GM19395 (cell line): ENCODE measurements at regions not wholly inside any gene's neighbourhood (a gene's known extent, or its start where the extent isn't known, plus 50 kb on each side); places are given as distances from the start of the nearest gene placed in this dataset.

Experiments used
- ATAC-seq: cut with Tn5 transposase; IDR thresholded peaks from one replicate; pipeline ENCODE4 v1.9.1; 2021; ENCODE audit warnings: mild to moderate bottlenecking, moderate library complexity; ENCODE audit not compliant: unreplicated experiment

DNA sequence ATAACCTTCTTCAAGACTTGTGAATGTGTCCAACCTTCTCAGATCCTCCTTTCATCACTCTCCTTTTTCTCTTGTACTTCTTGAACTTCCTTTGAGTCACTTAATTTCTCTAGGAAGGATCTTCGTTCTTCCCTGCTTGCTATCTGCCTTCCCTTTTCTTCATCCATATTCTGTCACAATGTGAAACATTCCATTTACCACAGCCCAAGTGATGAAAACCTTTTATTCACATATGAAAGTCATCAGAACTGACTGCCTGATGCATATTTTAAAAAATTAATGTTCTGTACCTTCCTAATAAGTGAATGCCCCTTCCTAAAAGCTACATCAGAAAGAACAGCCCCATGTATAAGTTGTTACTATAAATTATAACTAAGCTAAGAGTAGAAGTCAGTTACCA is 520.4 kb upstream of the LUZP2 start:
- no peak for ATAC-seq

GRCh38 chr11:23976841-23977271 is 520.0 kb upstream of the LUZP2 start:
- ATAC-seq, result no peak

DNA sequence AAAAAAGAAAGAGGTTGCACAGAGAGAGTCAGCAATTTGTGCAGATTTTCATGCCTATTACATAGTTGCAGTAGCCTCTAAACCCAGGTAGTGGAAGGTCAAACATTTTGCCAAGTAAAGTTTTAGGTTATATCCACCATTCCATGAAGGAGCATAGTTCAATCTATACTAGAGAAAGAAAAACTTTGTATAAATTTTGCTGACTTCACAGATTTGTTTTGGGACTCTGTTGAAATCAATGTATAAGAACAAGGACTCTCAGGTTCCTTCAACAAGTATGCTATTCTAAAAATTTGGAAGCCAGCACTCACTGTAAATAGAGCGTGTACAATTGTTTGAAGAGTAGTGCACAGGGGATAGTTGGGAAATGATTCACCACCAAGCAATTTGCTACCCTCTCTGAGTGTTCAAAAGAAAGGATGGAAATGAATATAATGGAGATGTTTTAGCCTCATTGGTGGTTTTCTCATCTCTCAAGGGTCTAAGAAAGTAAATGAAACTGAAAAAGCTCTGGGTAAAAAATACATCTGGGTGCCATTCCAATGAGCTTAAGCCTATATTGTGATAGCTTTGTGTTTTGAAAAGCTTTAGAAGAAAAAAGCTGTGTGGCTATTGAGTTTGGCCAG is 508.4 kb upstream of the LUZP2 start:
- no peak for ATAC-seq

DNA sequence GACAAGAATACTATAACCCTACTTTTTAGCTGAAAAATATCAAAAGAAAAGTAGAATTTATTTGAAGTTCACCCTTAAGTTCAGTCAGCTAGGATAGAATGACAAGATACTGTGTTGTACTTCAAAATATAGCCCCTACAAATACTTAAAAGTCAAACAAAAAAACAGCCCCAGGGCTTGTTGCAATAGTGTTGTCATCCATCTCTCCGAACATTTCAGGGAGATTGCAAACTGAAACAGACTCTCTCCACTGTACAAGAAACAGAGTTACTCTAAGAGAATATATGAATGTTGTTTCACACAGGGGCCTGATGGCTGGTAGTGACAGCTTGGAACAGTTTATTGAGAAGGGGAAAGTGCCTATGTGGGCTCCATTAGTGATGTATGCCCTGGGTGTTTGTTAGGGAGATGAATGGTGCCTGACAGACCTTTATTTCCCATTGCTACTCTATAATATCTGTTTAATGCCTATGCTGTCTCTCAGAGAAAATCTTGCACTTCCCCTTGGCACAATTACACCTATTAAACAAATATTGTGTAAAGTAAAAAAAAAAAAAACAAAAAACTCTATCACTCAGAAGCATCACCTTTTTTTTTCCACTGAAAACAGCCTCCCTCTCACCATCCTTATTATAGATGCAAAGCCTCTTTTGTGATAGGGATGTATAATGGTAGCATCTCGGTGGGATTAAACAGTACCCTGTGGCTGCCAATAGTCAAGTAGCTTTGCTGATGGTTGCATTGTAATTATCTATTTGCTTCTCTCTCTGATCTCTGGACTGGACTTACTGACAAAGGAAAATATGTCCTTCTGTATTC is 506.3 kb upstream of the LUZP2 start:
- no peak for ATAC-seq

DNA sequence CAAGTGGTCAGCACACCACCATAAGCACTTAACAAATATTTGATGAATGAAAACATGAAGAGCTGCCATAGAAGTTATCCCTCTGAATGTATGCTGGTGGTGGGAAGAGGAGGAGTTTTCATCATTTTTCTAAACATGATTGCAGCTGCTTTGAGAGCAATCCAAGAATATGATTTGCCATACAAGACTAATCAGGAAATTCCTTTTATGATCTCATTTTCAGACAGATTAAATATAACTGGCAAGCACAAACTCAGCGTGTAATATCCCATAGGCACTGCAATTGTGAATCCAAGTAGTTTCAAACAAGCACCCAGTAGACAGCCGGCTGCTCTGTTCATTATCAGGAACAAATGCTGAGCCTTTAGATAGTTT is 505.7 kb upstream of the LUZP2 start:
- no peak for ATAC-seq

DNA sequence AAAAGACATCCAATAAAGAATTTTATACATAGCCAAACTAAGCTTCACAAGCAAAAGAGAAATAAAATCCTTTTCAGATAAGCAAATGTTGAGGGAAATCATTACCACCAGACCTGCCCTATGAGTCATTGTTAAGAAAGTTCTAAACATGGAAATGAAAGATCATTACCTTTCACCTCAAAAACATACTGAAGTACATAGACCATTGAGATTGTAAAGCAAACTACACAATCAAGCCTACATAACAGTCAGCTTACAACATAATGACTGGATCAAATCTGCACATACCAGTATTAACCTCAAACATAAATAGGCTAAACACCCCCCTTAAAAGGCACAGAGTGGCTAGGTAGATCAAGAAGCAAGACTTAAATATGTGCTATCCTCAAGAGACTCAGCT is 501.0 kb upstream of the LUZP2 start:
- ATAC-seq, result no peak

GRCh38 chr11:23997356-23997755 is 499.5 kb upstream of the LUZP2 start:
- no peak for ATAC-seq

DNA sequence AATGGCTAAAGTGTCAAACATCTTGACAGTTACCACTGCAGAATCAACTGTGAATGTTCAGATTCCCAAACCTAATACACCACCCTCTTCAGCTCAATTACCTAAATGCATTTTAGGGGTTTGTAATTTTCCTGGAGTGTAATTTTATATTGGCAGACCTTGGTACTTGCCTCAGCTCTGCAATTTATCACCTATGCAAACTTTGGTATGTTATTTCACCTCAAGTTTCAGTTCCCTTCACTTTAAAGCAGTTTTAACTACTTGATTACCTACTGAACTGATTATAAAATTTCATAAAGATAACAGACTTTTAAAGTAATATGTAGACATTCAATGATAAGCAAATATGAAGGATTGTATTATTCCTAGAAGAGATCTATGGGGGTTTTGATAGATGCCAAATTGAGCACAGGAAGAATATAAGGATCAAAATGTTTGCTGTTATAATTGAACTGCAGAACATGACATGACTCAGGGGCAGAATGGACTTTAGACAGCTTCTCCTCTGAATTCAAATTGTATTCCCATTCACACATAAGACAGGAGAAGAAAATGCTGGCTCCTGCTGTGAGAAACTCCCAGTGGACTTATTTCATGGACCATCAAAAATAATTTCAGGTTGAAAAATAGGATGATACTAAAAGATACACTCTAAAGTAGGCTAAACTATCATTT is 491.5 kb upstream of the LUZP2 start:
- no peak for ATAC-seq

DNA sequence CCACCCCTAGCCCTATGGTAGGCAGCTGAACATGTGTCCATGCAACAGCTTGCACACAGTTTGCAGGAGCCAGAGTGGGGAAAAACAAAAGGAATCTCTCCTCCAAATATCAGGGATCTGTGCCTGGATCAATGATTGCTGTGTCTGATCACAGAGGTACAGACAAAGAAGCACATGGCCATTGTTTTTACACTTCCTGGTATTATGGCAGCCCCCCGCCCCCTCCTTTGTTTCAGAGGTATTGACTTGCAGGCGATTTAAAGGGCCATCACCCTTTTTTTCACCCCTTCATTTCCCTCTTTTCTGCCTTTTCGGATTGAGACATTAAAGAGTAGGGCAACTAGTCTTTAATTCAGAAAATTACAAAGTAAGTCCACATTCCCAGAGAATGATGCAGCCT is 453.0 kb upstream of the LUZP2 start:
- no peak for ATAC-seq

DNA sequence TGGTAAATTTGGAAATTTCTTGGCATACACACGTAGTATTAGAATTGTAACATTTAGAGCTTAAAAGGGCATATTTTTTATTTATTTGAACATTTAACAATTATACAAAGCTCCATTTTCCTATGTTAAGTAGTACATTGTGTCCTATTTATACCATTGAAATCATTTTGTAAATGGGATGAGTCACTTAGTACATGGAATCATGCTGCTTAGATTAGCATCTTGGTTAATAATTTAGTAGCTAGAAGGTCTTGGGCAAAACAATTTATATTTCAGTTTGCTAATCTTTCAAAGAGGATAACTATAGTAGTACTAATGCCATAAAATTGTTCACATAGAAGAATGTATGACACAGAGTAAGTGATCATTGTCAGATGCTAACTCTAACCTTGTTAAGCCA is 450.1 kb upstream of the LUZP2 start:
- ATAC-seq, result no peak

GRCh38 chr11:24056051-24056450 is 440.8 kb upstream of the LUZP2 start:
- no peak for ATAC-seq

DNA sequence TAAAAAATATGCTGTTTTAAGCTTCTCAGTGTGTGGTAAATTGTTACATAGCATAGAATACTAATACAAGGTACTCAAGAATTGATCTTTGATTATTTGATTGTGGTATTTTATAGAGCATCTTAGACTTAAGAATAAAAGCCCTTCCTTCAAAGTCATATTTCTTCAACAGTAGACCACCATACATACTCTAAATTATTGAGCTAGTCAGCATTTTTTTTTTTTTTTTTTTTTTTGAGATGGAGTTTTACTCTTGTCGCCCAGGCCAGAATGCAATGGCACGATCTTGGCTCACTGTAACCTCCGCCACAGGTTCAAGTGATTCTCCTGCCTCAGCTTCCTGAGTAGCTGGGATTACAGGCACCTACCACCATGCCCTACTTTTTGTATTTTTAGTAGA is 436.7 kb upstream of the LUZP2 start:
- no peak for ATAC-seq

DNA sequence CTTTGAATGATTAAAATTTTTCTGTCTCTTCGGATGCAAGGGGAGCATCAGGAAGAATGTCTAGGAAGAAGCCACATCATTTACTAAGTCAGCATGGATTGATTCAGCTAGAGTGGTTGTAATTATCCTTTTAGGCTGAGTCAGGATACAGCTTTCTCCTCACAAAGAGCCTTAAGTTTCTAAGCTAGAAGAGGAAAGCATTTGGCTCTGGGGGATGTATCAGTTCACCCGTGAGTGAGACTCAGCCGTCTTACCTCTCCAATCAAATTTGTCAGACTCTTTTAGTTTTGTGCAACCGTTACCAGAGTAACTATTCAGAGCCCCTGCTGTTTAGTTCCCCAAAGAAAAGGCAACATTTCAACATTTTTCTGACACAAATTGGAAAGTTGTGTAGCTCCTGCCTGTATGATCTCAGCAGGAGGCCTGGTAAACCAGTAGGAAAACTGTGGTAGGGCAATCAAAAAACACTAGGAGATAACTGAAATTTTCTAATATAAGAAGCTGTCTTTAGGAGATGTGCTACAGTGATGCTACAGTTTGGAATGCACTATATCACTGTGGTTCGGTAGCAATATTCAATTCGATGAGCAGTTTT is 432.4 kb upstream of the LUZP2 start:
- ATAC-seq, result no peak

GRCh38 chr11:24068197-24068596 is 428.7 kb upstream of the LUZP2 start:
- ATAC-seq, result no peak

DNA sequence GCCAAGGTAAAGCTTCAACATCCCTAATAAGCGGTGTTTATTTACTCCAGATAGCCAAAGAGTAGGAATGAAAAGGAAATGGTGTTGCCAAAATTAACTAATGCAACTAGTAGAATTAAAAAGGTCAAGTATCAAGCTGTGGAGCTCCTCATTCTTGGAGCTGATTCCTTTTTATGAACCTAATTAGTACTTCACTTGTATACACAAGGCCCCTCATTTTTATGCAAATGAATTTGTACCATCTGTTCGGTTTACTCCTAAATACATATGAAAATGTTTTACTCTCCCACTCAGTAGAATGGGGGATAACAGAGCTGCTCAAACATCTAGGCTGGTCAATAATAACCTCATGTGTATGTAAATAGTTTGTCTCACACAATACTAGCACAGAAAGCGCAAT is 426.4 kb upstream of the LUZP2 start:
- no peak for ATAC-seq

GRCh38 chr11:24078018-24078417 is 418.8 kb upstream of the LUZP2 start:
- ATAC-seq, result no peak

GRCh38 chr11:24082241-24082640 is 414.6 kb upstream of the LUZP2 start:
- ATAC-seq, result no peak

DNA sequence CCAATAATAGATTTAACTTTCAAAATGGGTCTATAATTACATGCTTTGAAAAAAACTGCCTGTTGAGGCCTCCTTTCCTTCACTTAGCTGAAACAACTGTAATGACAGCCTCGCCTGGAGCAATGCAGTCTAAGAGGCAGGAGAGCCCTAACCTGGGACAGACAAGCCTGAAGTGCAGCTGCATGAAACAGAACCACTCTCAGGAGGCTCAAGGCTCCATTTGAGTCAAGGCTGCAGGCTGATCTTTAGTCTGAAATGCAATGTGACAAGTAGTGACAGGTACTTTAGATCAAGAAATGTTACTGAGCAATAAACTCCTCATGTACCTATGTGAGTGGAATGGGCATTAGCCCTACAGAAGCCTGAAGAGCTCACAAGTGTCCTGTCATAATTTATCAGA is 414.0 kb upstream of the LUZP2 start:
- no peak for ATAC-seq

GRCh38 chr11:24084956-24085355 is 411.9 kb upstream of the LUZP2 start:
- no peak for ATAC-seq

GRCh38 chr11:24086921-24087320 is 409.9 kb upstream of the LUZP2 start:
- ATAC-seq, result no peak

DNA sequence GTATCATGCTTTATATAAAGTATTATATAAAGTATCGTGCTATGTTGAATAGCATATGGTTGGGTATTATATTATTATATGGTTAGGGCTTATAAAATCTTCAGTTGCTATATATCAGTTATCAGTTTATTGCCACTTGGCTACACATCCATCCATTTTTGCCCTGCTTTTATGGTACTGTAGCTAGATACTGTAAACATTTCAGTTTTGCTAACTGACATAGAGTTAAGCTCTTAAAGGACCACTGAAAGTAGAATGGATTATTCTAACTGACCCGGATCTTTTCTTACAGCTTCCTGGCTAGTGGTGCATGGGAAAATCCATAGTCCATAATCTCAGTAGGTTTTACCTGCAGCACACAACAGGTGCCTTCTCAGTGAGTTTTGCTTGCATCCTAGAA is 405.3 kb upstream of the LUZP2 start:
- ATAC-seq, result no peak

GRCh38 chr11:24093375-24093774 is 403.5 kb upstream of the LUZP2 start:
- no peak for ATAC-seq
